HG03097 (cell line): ENCODE measurements at regions not wholly inside any gene's neighbourhood (a gene's known extent, or its start where the extent isn't known, plus 50 kb on each side); places are given as distances from the start of the nearest gene placed in this dataset.
"Not testable (repeated sequence)": the region's sequence is repeated elsewhere in the genome, so short reads cannot be mapped to it uniquely, and the experiment has no call there.

Experiments used
- ATAC-seq: cut with Tn5 transposase; IDR thresholded peaks from one replicate; pipeline ENCODE4 v1.9.1; 2021; ENCODE audit not compliant: unreplicated experiment, low FRiP score

- no peak for ATAC-seq
Measured at GRCh38 chr4:14903321-14903720, 99.0 kb upstream of the CPEB2 start.

DNA sequence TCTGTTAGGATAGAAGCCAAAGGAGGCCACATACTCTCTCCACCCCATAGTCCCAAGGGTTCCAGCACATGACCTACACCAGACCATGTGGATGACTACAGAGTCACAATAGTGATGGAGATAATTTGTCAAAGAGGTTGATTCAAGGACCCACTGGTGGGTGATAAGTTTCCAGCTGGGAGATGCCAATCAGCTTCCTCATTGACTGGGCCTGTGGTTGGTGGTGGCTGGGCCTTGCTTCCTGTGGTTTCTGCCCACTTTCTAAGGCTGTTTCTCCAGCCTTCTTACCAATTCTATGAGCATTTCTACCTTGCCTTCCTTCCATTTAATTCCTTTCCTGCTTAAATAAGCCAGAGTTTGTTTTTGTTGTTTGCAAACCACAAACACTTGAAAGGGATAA lies 95.5 kb upstream of the CPEB2 start:
- ATAC-seq, result no peak

DNA sequence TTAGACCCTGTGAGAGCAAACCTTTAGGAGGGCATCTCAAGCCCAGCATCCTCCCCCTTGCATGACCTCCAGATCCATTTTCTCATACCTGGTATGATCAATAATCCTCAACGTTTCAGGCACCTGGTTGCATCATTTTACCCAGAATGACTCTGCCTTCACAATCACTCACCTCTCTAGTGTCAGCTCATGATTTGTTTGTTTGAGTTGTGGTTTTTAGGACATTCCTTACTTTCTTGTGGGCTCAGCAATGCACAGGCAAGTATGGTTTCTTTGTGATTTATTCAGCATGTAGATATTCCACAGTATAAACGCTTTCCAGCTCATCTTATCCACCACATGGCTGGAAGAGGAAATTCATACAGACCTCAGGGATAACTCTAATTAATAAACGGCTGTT lies 93.6 kb upstream of the CPEB2 start:
- no peak for ATAC-seq

GRCh38 chr4:14910411-14910810 lies 91.9 kb upstream of the CPEB2 start:
- no peak for ATAC-seq

DNA sequence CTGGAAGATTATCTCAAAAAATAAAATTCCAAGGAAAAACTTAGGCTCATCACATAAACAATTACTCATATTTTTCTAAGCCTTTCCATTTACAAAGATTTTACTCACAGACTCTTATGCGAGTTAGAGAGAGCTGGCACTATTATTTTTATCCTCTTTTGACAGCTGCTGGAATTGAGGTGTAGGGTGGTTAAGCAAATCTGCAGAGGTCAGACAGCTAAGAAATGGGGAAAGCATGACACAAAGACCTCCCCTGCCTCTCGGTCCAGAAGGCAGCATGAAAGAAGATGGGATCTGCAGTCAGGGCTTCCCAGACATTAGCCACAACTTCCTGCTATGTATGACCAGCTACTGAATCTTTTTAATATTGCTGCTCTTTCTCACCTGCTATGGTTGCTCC lies 89.9 kb upstream of the CPEB2 start:
- no peak for ATAC-seq

GRCh38 chr4:14915018-14915417 lies 87.3 kb upstream of the CPEB2 start:
- ATAC-seq, result no peak

- ATAC-seq, result no peak
Measured at GRCh38 chr4:14916554-14917297, 85.6 kb upstream of the CPEB2 start.

- ATAC-seq, result no peak
Measured at GRCh38 chr4:14917298-14917633, 85.0 kb upstream of the CPEB2 start.

DNA sequence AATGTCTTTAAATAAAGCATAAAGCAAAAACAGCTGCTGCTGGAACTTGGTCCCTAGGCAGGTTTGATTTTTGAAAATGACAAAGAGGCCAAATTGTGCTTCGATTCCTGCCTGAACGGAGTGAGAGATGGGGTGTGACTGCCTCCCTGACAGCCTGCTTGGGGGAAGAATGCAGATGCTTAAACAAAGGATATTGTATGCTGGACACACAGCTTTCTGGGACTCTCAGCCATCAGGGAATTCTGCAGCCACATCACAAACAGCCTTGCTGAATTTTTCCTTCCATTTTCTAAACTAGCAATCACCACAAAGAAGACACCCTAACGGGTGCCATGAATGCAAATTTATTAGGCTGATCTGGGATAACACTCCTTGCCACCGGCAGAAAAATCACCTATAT lies 83.9 kb upstream of the CPEB2 start:
- ATAC-seq, result no peak

GRCh38 chr4:14919785-14920184 lies 82.5 kb upstream of the CPEB2 start:
- no peak for ATAC-seq

GRCh38 chr4:14920237-14920636 lies 82.0 kb upstream of the CPEB2 start:
- no peak for ATAC-seq

GRCh38 chr4:14920759-14921320 lies 81.4 kb upstream of the CPEB2 start:
- ATAC-seq, result no peak

GRCh38 chr4:14921781-14922180 lies 80.5 kb upstream of the CPEB2 start:
- not testable (repeated sequence) for ATAC-seq

DNA sequence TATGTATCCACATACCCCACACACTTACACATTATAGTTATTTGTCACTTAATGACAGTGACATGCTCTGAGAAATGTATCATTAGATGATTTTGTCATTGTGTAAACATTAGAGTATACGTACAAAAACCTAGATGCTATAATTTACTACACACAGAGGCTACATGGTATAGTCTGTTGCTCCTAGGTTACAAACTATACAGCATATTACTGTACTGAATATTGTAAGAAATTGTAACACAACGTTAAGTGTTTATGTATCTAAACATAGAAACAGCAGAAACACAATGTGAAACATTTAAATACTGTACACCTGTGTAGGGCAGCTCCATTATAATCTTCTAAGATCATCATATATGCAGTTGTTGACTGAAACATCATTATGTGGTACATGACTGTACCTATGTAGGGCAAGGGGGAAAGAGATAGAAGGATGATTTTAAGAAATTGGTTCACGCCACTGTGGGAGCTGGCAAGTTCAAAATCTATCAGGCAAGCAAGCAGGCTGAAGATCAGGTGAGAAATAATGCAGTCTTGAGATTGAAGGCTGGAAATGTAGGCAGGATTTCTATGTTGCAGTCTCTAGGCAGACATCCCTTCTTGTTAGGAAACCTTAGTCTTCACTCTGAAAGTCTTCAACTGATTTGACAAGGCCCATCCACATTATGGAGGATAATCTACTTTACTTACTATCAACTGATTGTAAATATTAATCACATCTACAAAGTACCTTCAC lies 78.0 kb upstream of the CPEB2 start:
- ATAC-seq, result no peak

DNA sequence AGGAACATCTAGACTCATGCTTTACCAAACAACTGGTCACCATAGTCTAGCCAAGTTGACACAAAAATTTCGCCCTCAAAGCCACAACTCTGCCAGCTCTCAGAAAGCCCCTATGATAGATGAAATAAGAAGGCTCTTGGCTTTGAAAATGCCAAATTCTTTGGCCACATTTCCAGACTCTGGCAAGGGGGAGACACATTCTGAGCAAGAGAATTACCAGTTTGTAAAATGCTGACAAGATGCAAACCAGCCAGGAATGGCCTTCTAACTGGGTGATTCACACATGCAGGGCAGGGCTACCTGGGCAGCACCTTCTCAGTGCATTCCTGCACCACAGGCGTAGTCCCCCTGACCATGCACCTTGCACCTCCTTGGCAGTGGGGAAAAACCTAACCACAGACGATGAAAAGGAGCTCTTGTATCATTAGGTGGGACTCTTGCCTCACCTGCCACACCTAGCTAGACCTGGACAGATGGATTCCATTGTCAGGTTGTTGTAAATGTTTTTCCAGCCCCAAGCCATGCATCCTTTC lies 77.4 kb upstream of the CPEB2 start:
- ATAC-seq, result no peak

- ATAC-seq, result no peak
Measured at GRCh38 chr4:14925471-14925870, 76.8 kb upstream of the CPEB2 start.

- ATAC-seq, result no peak
Measured at GRCh38 chr4:14926368-14926767, 75.9 kb upstream of the CPEB2 start.

- ATAC-seq, result no peak
Measured at GRCh38 chr4:14928035-14928434, 74.2 kb upstream of the CPEB2 start.

- ATAC-seq, result no peak
Measured at GRCh38 chr4:14929669-14930068, 72.6 kb upstream of the CPEB2 start.

- no peak for ATAC-seq
Measured at GRCh38 chr4:14934704-14935390, 67.4 kb upstream of the CPEB2 start.

- ATAC-seq, result no peak
Measured at GRCh38 chr4:14943749-14944148, 58.5 kb upstream of the CPEB2 start.
